ENCODE measurements at regions not wholly inside any gene's neighbourhood (a gene's known extent, or its start where the extent isn't known, plus 50 kb on each side); places are given as distances from the start of the nearest gene placed in this dataset.

DNA sequence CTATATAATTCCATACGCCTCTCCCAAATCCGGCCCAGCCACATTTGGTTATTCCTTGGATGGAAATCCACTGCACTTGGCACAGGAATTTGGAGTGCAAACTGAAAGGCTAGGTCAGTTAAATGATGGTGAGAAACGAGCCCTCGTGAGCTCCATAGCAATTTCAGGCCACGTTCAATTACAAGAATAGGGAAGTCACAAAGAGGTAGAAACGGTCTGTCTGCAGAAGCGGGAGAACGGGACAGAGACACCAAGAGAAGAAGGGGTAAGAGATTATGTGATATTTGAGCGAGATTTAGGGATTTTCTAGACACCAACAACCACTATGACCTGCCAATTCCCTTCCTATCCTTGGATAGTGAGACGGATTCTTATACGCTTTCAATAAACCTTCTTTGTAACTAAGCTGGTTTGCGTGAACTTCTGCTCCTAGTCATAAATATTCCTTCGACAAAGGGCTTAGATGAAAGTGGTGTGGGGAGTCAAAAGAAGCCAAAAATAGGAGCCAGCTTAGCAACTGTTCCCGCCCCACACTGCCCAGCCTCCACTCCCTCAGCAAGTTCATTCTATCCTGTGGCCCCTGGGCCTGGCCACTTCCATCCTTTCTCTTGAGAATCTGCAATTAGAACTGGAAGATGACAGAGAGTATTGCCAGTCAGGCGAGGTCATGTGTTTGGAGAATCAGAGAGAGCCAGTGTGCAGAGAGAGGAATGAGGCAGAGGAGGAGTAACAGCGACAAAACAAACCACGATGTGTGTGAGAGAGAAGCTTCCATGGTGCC is 118.4 kb downstream of the ZNF608 start:
- no peak for ATAC-seq
- Histone ChIP-seq H3K4me1 (ENCODE audit: low read depth) (no peaks in the 10 kb centered on the region), H3K36me3 (ENCODE audit: low read depth) (no peaks in the 10 kb centered on the region), H3K9me3 (no peaks in the 10 kb centered on the region), H3K4me3 (no peak overlapping the region)
- intact Hi-C loops (cut with DNase I, micrococcal nuclease), result no loop called here
- DNase-seq, result no peak
- TF ChIP-seq, protein P1, sequence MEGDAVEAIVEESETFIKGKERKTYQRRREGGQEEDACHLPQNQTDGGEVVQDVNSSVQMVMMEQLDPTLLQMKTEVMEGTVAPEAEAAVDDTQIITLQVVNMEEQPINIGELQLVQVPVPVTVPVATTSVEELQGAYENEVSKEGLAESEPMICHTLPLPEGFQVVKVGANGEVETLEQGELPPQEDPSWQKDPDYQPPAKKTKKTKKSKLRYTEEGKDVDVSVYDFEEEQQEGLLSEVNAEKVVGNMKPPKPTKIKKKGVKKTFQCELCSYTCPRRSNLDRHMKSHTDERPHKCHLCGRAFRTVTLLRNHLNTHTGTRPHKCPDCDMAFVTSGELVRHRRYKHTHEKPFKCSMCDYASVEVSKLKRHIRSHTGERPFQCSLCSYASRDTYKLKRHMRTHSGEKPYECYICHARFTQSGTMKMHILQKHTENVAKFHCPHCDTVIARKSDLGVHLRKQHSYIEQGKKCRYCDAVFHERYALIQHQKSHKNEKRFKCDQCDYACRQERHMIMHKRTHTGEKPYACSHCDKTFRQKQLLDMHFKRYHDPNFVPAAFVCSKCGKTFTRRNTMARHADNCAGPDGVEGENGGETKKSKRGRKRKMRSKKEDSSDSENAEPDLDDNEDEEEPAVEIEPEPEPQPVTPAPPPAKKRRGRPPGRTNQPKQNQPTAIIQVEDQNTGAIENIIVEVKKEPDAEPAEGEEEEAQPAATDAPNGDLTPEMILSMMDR (IDR thresholded peaks at IDR 0.05), result no peak

DNA sequence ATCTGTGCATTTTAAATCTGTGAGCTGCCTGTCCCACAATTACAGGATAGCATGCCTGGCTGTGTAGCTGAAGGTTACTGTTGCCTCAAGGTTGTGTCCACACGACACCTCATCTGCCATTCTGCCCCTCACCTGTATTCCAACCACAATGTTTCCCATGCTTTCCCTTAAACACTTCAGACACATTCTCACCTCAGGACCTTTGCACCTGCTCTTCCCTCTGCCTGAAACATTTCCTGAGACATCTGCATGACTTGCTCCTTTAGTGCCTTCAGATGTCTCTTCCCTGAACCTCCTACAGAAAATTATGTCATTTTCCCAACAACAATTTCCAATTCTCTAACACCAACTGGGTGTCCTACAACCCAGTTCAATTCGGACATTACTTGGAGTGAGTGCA is 120.4 kb downstream of the ZNF608 start:
- no peak for ATAC-seq
- H3K9me3 ChIP-seq, result no peaks in the 10 kb centered on the region
- no peaks in the 10 kb centered on the region for H3K36me3 ChIP-seq (ENCODE audit: low read depth)
- TF ChIP-seq, protein P1 (IDR thresholded peaks at IDR 0.05), result no peak
- intact Hi-C loops (cut with DNase I, micrococcal nuclease), result no loop called here
- DNase-seq, result no peak
- H3K4me1 ChIP-seq (ENCODE audit: low read depth), result no peaks in the 10 kb centered on the region
- H3K4me3 ChIP-seq, result no peak overlapping the region

DNA sequence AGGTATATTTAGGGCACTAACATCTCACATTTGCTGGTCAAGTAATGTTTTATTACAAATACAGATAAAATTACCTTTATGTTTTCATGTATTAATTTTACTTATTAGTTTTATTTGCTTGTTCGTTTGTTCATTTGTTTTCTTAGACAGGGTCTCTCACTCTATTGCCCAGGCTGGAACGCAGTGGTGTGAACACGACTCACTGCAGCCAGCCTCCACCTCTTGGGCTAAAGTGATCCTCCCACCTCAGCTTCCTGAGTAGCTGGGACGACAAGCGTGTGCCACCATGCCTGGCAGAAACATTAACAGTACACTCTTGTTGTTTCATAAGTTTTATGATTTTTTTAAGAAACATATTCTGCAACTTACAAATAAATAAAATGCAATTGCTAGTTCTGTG is 123.2 kb downstream of the ZNF608 start:
- no peaks in the 10 kb centered on the region for H3K4me1 ChIP-seq (ENCODE audit: low read depth)
- H3K4me3 ChIP-seq, result no peak overlapping the region
- H3K36me3 ChIP-seq (ENCODE audit: low read depth), result no peaks in the 10 kb centered on the region
- ATAC-seq, result no peak
- no peaks in the 10 kb centered on the region for H3K9me3 ChIP-seq
- no peak for DNase-seq
- intact Hi-C loops (cut with DNase I, micrococcal nuclease), result no loop called here
- TF ChIP-seq, protein P1 (IDR thresholded peaks at IDR 0.05), result no peak

DNA sequence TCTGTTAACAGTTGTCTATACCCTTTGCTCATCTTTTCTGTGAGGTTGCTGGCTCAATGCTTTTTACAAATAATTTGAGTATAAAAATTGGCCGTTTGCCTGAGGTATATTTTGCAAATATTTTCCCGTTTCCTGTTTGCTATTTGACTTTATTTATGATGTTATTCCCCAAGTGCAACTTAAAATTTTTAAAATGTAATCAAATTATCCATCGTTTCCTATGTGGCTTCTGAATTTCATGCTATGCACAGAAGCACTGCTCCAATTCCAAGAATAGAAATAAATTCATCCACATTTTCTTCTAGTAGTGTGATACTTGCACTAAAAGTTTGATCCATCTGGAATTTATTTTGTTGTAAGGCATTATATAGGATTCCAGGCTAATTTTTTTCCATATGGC is 123.6 kb downstream of the ZNF608 start:
- Histone ChIP-seq H3K9me3 (no peaks in the 10 kb centered on the region), H3K4me1 (ENCODE audit: low read depth) (no peaks in the 10 kb centered on the region), H3K36me3 (ENCODE audit: low read depth) (no peaks in the 10 kb centered on the region), H3K4me3 (no peak overlapping the region)
- ATAC-seq (no peak), DNase-seq (no peak)
- intact Hi-C loops (cut with DNase I, micrococcal nuclease), result no loop called here
- TF ChIP-seq, protein P1 (IDR thresholded peaks at IDR 0.05), result no peak

DNA sequence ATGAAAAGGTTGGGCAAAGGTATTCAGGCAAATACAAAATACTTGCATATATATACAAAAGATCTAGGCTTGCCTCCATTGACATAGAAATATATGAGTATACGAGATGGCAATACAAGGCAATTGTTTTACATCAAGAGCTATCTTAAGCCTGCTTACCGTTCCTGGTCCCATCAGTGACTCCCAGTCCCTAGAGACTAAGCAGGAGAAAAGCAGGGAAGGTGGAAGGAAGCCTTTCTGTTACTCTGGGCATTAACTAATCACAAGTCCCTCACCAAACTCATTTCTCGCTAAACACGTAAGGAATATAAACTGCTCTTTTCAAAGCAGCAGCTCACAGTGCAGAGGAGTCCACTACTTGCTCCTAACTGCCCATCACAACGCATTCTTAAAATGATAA is 125.2 kb downstream of the ZNF608 start:
- H3K4me3 ChIP-seq, result no peak overlapping the region
- H3K4me1 ChIP-seq (ENCODE audit: low read depth), result no peaks in the 10 kb centered on the region
- TF ChIP-seq, protein P1 (IDR thresholded peaks at IDR 0.05), result no peak
- DNase-seq (no peak), ATAC-seq (no peak)
- no peaks in the 10 kb centered on the region for H3K9me3 ChIP-seq
- no peaks in the 10 kb centered on the region for H3K36me3 ChIP-seq (ENCODE audit: low read depth)
- intact Hi-C loops (cut with DNase I, micrococcal nuclease), result no loop called here

Data from mucosa of descending colon (tissue), 3 donors.